ENCODE measurements at regions not wholly inside any gene's neighbourhood (a gene's known extent, or its start where the extent isn't known, plus 50 kb on each side); places are given as distances from the start of the nearest gene placed in this dataset.

- no peak for TF ChIP-seq CTCF (IDR thresholded peaks at IDR 0.05; ENCODE audit: low read depth, low read length, missing input control)
- TF ChIP-seq TAF1 (conservative IDR thresholded peaks at IDR 0.05), result no peak
- TF ChIP-seq ATF3 (IDR thresholded peaks at IDR 0.05), result no peak
- no peak for TF ChIP-seq JUND (IDR thresholded peaks at IDR 0.05)
- no peak for TF ChIP-seq GABPA (IDR thresholded peaks at IDR 0.05 in 1 of 2, conservative IDR thresholded peaks at IDR 0.05 in 1 of 2)
- TF ChIP-seq ZBTB33 (IDR thresholded peaks at IDR 0.05), result no peak
- TF ChIP-seq MAX (IDR thresholded peaks at IDR 0.05), result no peak
- no peak for TF ChIP-seq RAD21 (IDR thresholded peaks at IDR 0.05)
These were observed 218.7 kb upstream of the BLID start for GRCh38 chr11:122334546-122335339.
